ENCODE measurements at regions not wholly inside any gene's neighbourhood (a gene's known extent, or its start where the extent isn't known, plus 50 kb on each side); places are given as distances from the start of the nearest gene placed in this dataset.

GRCh38 chr13:73800011-73800410 is 334.2 kb downstream of the KLF12 start:
- Mint-ChIP-seq H3K4me1 (ENCODE audit: unreplicated experiment) (peaks cover 5% of the 10 kb centered on the region), H3K27me3 (no peaks in the 10 kb centered on the region), H3K4me3 (no peak overlapping the region), H3K36me3 (peaks cover 17% of the 10 kb centered on the region), H3K27ac (no peak overlapping the region), H3K9me3 (peaks cover 7% of the 10 kb centered on the region)
- no peak for DNase-seq (ENCODE audit: extremely low spot score, unreplicated experiment)
- TF ChIP-seq CTCF (conservative IDR thresholded peaks at IDR 0.05): no peak

- Mint-ChIP-seq H3K36me3 (peaks cover 8% of the 10 kb centered on the region), H3K4me1 (ENCODE audit: unreplicated experiment) (peaks cover 8% of the 10 kb centered on the region)
Measured at GRCh38 chr13:73794755-73795154, 339.4 kb downstream of the KLF12 start.

GRCh38 chr13:73793361-73793760 is 340.8 kb downstream of the KLF12 start:
- DNase-seq (ENCODE audit: extremely low spot score, unreplicated experiment): no peak
- Mint-ChIP-seq H3K9me3 (peaks cover 6% of the 10 kb centered on the region), H3K36me3 (peaks cover 10% of the 10 kb centered on the region), H3K4me3 (no peak overlapping the region), H3K4me1 (ENCODE audit: unreplicated experiment) (peaks cover 8% of the 10 kb centered on the region), H3K27me3 (no peaks in the 10 kb centered on the region), H3K27ac (no peak overlapping the region)
- no peak for TF ChIP-seq CTCF (conservative IDR thresholded peaks at IDR 0.05)

More at GRCh38 chr13:73794755-73795154, 339.4 kb downstream of the KLF12 start:
- no peak overlapping the region for H3K27ac Mint-ChIP-seq
- H3K9me3 Mint-ChIP-seq: peaks cover 7% of the 10 kb centered on the region
- no peak for DNase-seq (ENCODE audit: extremely low spot score, unreplicated experiment)
- no peak for TF ChIP-seq CTCF (conservative IDR thresholded peaks at IDR 0.05)
- H3K4me3 Mint-ChIP-seq: no peak overlapping the region
- H3K27me3 Mint-ChIP-seq: no peaks in the 10 kb centered on the region

- peaks cover 8% of the 10 kb centered on the region for H3K4me1 Mint-ChIP-seq (ENCODE audit: unreplicated experiment)
- no peaks in the 10 kb centered on the region for H3K27me3 Mint-ChIP-seq
- no peak overlapping the region for H3K27ac Mint-ChIP-seq
- no peak for TF ChIP-seq CTCF (conservative IDR thresholded peaks at IDR 0.05)
- H3K9me3 Mint-ChIP-seq: peaks cover under 1% of the 10 kb centered on the region
- H3K4me3 Mint-ChIP-seq: no peak overlapping the region
- no peak for DNase-seq (ENCODE audit: extremely low spot score, unreplicated experiment)
- H3K36me3 Mint-ChIP-seq: peaks cover 4% of the 10 kb centered on the region
Measured at GRCh38 chr13:73792796-73793195, 341.4 kb downstream of the KLF12 start.

- Mint-ChIP-seq H3K27me3 (no peaks in the 10 kb centered on the region), H3K36me3 (peaks cover 14% of the 10 kb centered on the region), H3K4me3 (no peak overlapping the region), H3K27ac (no peak overlapping the region), H3K4me1 (ENCODE audit: unreplicated experiment) (peaks cover 12% of the 10 kb centered on the region), H3K9me3 (no peaks in the 10 kb centered on the region)
- DNase-seq (ENCODE audit: extremely low spot score, unreplicated experiment): no peak
- no peak for TF ChIP-seq CTCF (conservative IDR thresholded peaks at IDR 0.05)
Measured at GRCh38 chr13:73782450-73783449, 351.5 kb downstream of the KLF12 start.

All from type B pancreatic cell (in vitro differentiated cells).